HG03103 (cell line): ENCODE measurements at regions not wholly inside any gene's neighbourhood (a gene's known extent, or its start where the extent isn't known, plus 50 kb on each side); places are given as distances from the start of the nearest gene placed in this dataset.

Experiments
- ATAC-seq: cut with Tn5 transposase; IDR thresholded peaks from one replicate; pipeline ENCODE4 v1.9.1; 2021; ENCODE audit warnings: low read depth; ENCODE audit not compliant: unreplicated experiment

DNA sequence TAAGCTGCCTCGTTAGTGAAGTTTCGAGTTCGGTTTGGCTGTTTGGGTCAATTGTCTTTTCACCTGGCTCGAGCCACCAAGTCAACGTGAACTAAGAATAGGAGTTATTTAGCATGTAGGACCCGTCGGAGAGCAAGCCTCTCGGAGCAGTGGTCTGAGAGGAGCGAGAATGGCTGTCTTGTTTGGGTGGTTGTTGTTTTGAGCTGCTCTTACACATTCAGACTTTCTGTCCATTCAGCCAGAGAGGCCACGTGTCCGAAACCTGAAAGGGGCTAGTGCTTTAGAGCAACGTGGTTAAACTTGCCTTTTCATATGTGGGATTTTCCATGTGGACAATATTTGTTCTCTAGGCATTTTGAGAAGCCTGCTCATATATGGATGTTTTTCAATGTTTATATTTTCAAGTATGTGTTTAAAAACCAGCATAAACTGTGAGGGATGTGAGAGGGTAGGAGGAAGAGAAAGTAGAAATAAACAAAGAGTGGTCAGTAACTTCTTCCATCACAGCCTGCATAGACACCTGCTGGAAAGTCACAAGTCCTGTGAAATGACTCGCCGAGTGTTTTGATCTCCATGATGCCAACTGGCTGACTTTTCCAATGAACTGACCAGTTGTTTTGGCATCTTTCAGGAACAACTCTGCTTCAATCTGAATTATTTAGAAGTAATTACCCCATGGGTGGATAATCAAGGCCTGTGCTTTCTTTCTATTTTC is 221.0 kb downstream of the ASCL1 start:
- ATAC-seq: no peak

- peak; percentile 86 for ATAC-seq
Observed at GRCh38 chr12:103181366-103182152, 224.1 kb downstream of the ASCL1 start.

DNA sequence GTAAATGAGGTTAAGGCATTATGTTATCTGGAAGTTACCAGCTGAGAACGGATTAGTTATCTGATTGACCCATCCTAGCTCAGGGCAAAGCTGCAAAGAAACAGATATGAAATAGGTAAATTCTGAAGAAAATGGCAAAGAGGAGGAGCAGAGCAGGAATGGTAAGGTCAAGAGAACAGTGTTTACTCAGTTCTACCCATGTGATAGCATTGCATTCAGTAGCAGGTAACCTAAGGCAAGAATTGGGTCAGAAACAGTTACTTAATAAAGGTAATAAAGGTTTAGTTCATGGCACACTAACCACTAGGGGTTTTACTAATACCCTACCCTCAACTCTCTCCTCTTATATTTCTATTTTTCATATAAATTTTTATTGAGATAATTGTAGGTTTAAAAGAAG is 224.8 kb downstream of the ASCL1 start:
- ATAC-seq: no peak

DNA sequence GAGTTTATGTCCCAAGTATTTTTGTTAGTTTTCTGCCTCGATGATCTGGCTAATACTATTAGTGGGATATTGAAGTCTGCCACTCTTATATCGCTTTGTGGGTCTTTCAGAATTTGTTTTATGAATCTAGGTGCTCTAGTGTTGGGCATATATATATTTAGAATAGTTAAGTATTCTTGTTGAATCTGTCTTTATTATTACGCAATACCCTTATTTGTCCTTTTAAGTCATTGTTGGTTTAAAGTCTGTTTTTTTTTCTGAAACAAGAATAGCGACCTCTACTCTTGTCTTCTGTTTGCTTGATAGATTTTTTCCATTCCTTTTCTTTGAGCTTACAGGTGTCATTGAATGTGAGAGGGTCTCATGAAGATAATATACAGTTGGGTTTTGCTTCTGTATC is 239.0 kb downstream of the ASCL1 start:
- no peak for ATAC-seq

DNA sequence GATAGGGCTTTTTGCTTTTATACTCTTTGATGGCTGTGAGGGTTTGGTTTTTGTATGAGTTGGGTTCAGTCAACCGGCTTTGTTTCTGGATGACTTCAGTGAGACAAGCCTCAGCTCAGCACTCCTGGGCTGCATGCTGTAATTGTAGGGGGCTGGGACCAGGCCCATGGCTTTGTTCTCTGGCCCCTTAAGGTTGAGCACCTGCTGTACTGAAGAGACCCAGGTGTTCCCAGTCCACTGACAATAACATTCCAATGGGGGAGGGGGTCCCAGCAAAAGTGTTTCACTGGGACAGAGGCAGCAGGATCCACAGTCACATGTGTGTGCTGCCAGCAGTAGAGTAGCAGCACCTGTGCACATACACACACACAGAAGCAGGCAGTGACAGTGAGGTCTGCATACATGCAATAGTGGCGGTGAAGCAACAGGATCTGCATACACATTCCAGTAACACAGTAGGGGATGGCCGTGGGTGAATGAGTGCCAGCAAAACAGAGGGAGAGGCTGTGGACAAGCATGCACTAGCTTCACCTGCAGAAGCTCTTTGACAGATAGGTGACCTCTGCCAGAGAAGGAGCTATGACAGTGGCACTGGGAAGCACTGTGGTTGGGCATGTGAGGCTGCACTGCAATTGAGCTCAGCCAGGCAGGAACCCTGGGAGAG is 240.4 kb downstream of the ASCL1 start:
- ATAC-seq: no peak

GRCh38 chr12:103198499-103198898 is 241.0 kb downstream of the ASCL1 start:
- ATAC-seq: no peak

GRCh38 chr12:103205906-103206305 is 248.4 kb downstream of the ASCL1 start:
- no peak for ATAC-seq

- no peak for ATAC-seq
Observed at GRCh38 chr12:103207936-103208335, 250.5 kb downstream of the ASCL1 start.

- ATAC-seq: no peak
Observed at GRCh38 chr12:103241184-103241583, 254.6 kb downstream of the C12orf42 start.

- ATAC-seq: no peak
Observed at GRCh38 chr12:103244596-103244995, 251.2 kb downstream of the C12orf42 start.

DNA sequence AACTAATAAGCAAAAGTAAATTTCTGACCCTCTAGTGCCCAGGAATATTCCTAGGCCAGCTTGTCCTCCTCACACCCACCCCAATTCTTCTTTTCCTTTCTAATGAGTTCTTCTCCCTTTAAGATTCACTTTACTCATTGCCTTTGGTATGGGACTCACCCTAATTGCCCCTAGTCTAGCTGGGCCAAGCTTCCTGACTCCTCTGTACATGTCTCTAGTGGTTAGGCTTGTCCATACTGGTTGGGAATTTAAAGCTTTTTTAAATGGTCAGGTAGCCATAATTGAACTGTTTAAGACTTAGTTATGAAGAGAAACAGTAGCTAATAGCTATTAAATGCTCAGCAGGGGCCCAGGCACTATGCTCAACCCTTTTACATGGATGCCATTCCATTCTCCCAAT is 248.2 kb downstream of the C12orf42 start:
- no peak for ATAC-seq

GRCh38 chr12:103249607-103250006 is 246.2 kb downstream of the C12orf42 start:
- ATAC-seq: no peak

GRCh38 chr12:103250487-103250886 is 245.3 kb downstream of the C12orf42 start:
- ATAC-seq: no peak
